ENCODE measurements at regions not wholly inside any gene's neighbourhood (a gene's known extent, or its start where the extent isn't known, plus 50 kb on each side); places are given as distances from the start of the nearest gene placed in this dataset.

GRCh38 chr15:87767516-87767915, 489.0 kb downstream of the NTRK3 start:
- CTCF ChIA-PET (ENCODE audit: partially characterized antibody), result interaction anchor here (0.6 to 2.9 kb wide), 2 partner anchors 51 to 380 kb away, joined by 3 to 11 read pairs; no protein-coding TSS in a partner anchor
- no peak overlapping the region for H3K14ac ChIP-seq (ENCODE audit: insufficient read length)
- no peak overlapping the region for H2BK5ac ChIP-seq (ENCODE audit: low read depth, low read length)
- DNase-seq (ENCODE audit: low read depth in 1 of 2, low spot score in 2 of 2) (no peak), FAIRE-seq (no peak)
- no peaks in the 10 kb centered on the region for H4K20me1 ChIP-seq (replicated peaks in 1 of 2; ENCODE audit: control insufficient read depth in 1 of 2, insufficient read depth in 2 of 2, low read length in 2 of 2)
- no peak overlapping the region for H3K4ac ChIP-seq (replicated peaks; ENCODE audit: insufficient read length, low read depth, low read length)
- peaks cover 0 to 2% (median 0%) of the 10 kb centered on the region in 4 experiments; a peak in 1 of 8 replicates for H3K36me3 ChIP-seq (ENCODE audit: control insufficient read depth in 2 of 4, insufficient read depth in 4 of 4, low read length in 3 of 4)
- H3K79me2 ChIP-seq (ENCODE audit: control insufficient read depth in 1 of 2, insufficient read depth in 2 of 2, low read length in 2 of 2), result no peaks in the 10 kb centered on the region
- H4K91ac ChIP-seq (replicated peaks; ENCODE audit: insufficient read length, low read length), result no peak overlapping the region
- H2BK120ac ChIP-seq (replicated peaks; ENCODE audit: low read depth, low read length), result no peak overlapping the region
- no peaks in the 10 kb centered on the region for H3K23me2 ChIP-seq (ENCODE audit: low read depth, low read length)
- no peak overlapping the region for H2BK20ac ChIP-seq (ENCODE audit: low read length)
- no peak overlapping the region for H3K4me2 ChIP-seq (ENCODE audit: insufficient read depth in 1 of 2, low read depth in 2 of 2, low read length in 2 of 2)
- peaks cover 0 to 9% (median 6%) of the 10 kb centered on the region in 4 experiments; a peak in 3 of 7 replicates for H3K4me1 ChIP-seq (replicated peaks in 1 of 4; ENCODE audit: control insufficient read depth in 3 of 4, insufficient read depth in 4 of 4, low read length in 3 of 4)
- POLR2A ChIA-PET (ENCODE audit: partially characterized antibody), result no interaction called here
- H3K4me3 ChIP-seq (ENCODE audit: extremely low read depth in 1 of 4, insufficient read depth in 2 of 4, low read depth in 3 of 4, low read length in 4 of 4), result no peak overlapping the region
- no peak for TF ChIP-seq ZNF274 (IDR thresholded peaks at IDR 0.05; ENCODE audit: borderline replicate concordance, extremely low read depth, low read length)
- TF ChIP-seq TCF12 (IDR thresholded peaks at IDR 0.05; ENCODE audit: low read depth, low read length), result no peak
- no peak for TF ChIP-seq KDM5A (IDR thresholded peaks at IDR 0.05; ENCODE audit: low read length)
- TF ChIP-seq CBX5 (IDR thresholded peaks at IDR 0.05; ENCODE audit: low read depth, low read length), result no peak
- TF ChIP-seq JUN (IDR thresholded peaks at IDR 0.05; ENCODE audit: low read depth, low read length), result no peak
- no peak overlapping the region for H3K18ac ChIP-seq (ENCODE audit: extremely low read depth, low read length)
- H2AFZ ChIP-seq (ENCODE audit: low read length), result no peak overlapping the region
- H3K27ac ChIP-seq (ENCODE audit: low read depth, low read length), result no peak overlapping the region
- H3K9ac ChIP-seq (replicated peaks in 1 of 4; ENCODE audit: extremely low read depth in 1 of 4, low read depth in 3 of 4, low read length in 3 of 4), result no peak overlapping the region
- no peaks in the 10 kb centered on the region for H3K9me3 ChIP-seq (ENCODE audit: insufficient read depth in 2 of 2, low read depth in 1 of 2, low read length in 1 of 2)
- no peak overlapping the region for H3K56ac ChIP-seq (replicated peaks; ENCODE audit: insufficient read length, low read depth, low read length)
- no peak overlapping the region for H4K8ac ChIP-seq (ENCODE audit: extremely low read depth, insufficient read depth, low read length)
- H4K5ac ChIP-seq (ENCODE audit: insufficient read length, low read depth, low read length), result no peak overlapping the region
- no peaks in the 10 kb centered on the region for H3K79me1 ChIP-seq (ENCODE audit: low read depth, low read length)
- H3K27me3 ChIP-seq (replicated peaks in 1 of 4; ENCODE audit: control insufficient read depth in 3 of 4, extremely low read depth in 1 of 4, insufficient read depth in 3 of 4, low read length in 3 of 4), result no peaks in the 10 kb centered on the region
- WGBS, 2 experiments (ENCODE audit: extremely low coverage in 1 of 2, insufficient coverage in 1 of 2, insufficient read length in 1 of 2, insufficient replicate concordance in 2 of 2, low coverage in 1 of 2, low lambda C conversion rate in 2 of 2, missing lambda C conversion rate in 1 of 2), result 79% methylated on average over 3 of the region's 3 CpGs; no CpG with 5 or more reads in 1 of the 2 experiments
- no peak overlapping the region for H2BK12ac ChIP-seq (ENCODE audit: low read depth, low read length)
- no peak overlapping the region for H2AK5ac ChIP-seq (ENCODE audit: low read depth, low read length)
- no peak overlapping the region for H3K23ac ChIP-seq (ENCODE audit: insufficient read length)
- no peak overlapping the region for H2BK15ac ChIP-seq (ENCODE audit: low read length)
